AG08396 (cell line): ENCODE measurements at regions not wholly inside any gene's neighbourhood (a gene's known extent, or its start where the extent isn't known, plus 50 kb on each side); places are given as distances from the start of the nearest gene placed in this dataset.
"Not testable (repeated sequence)": the region's sequence is repeated elsewhere in the genome, so short reads cannot be mapped to it uniquely, and the experiment has no call there.

Experiments
- DNase-seq: peaks from one replicate; pipeline ENCODE4 v3.0.0; 2012; ENCODE audit warnings: low spot score, mixed read lengths

GRCh38 chr6:119726912-119727311, 377.4 kb upstream of the MAN1A1 start:
- DNase-seq: not testable (repeated sequence)

GRCh38 chr6:119726086-119726485, 376.5 kb upstream of the MAN1A1 start:
- no peak for DNase-seq

GRCh38 chr6:119720160-119720559, 370.6 kb upstream of the MAN1A1 start:
- DNase-seq: no peak

- no peak for DNase-seq
These were observed 368.4 kb upstream of the MAN1A1 start for GRCh38 chr6:119717942-119718341.

GRCh38 chr6:119716668-119717270, 367.2 kb upstream of the MAN1A1 start:
- DNase-seq: no peak

GRCh38 chr6:119713903-119714302, 364.3 kb upstream of the MAN1A1 start:
- no peak for DNase-seq

- no peak for DNase-seq
These were observed 337.1 kb upstream of the MAN1A1 start for GRCh38 chr6:119686644-119687043.

- DNase-seq: no peak
These were observed 336.7 kb upstream of the MAN1A1 start for GRCh38 chr6:119686240-119686639.

GRCh38 chr6:119683671-119684070, 334.1 kb upstream of the MAN1A1 start:
- DNase-seq: no peak

- no peak for DNase-seq
These were observed 333.5 kb upstream of the MAN1A1 start for GRCh38 chr6:119683031-119683430.

GRCh38 chr6:119678961-119679360, 329.4 kb upstream of the MAN1A1 start:
- DNase-seq: no peak

- no peak for DNase-seq
These were observed 327.8 kb upstream of the MAN1A1 start for GRCh38 chr6:119677384-119677783.

GRCh38 chr6:119676961-119677360, 327.4 kb upstream of the MAN1A1 start:
- no peak for DNase-seq

- DNase-seq: no peak
These were observed 326.7 kb upstream of the MAN1A1 start for GRCh38 chr6:119676230-119676629.

- DNase-seq: no peak
These were observed 324.2 kb upstream of the MAN1A1 start for GRCh38 chr6:119673741-119674140.

- no peak for DNase-seq
These were observed 323.2 kb upstream of the MAN1A1 start for GRCh38 chr6:119672725-119673124.

GRCh38 chr6:119671105-119671504, 321.5 kb upstream of the MAN1A1 start:
- no peak for DNase-seq

- DNase-seq: peak; percentile 3
These were observed 319.7 kb upstream of the MAN1A1 start for GRCh38 chr6:119669221-119669620.

GRCh38 chr6:119665432-119665831, 315.9 kb upstream of the MAN1A1 start:
- not testable (repeated sequence) for DNase-seq

- DNase-seq: no peak
These were observed 312.1 kb upstream of the MAN1A1 start for GRCh38 chr6:119661628-119662027.

- DNase-seq: no peak
These were observed 311.5 kb upstream of the MAN1A1 start for GRCh38 chr6:119661078-119661477.

- DNase-seq: no peak
These were observed 309.4 kb upstream of the MAN1A1 start for GRCh38 chr6:119658917-119659316.

- no peak for DNase-seq
These were observed 305.6 kb upstream of the MAN1A1 start for GRCh38 chr6:119655124-119655523.

GRCh38 chr6:119653329-119653728, 303.8 kb upstream of the MAN1A1 start:
- DNase-seq: no peak

- DNase-seq: no peak
These were observed 300.0 kb upstream of the MAN1A1 start for GRCh38 chr6:119649531-119649930.
